NB4 (cell line): ENCODE measurements at regions not wholly inside any gene's neighbourhood (a gene's known extent, or its start where the extent isn't known, plus 50 kb on each side); places are given as distances from the start of the nearest gene placed in this dataset.

Experiments
- MYC ChIP-seq: IDR thresholded peaks from 2 replicates; pipeline ENCODE4 v1.6.1; 2011; ENCODE audit warnings: low read depth, low read length
- POLR2A ChIP-seq: IDR thresholded peaks from 2 replicates; pipeline ENCODE4 v1.6.1; 2011; ENCODE audit warnings: mild to moderate bottlenecking; ENCODE audit not compliant: insufficient read length; ENCODE audit errors: extremely low read depth
- TF ChIP-seq, protein P1 (sequence below): IDR thresholded peaks from one replicate; pipeline ENCODE4 v1.5.1; 2012; ENCODE audit warnings: low read depth, low read length
- TF ChIP-seq, protein P2 (sequence below): IDR thresholded peaks from 2 replicates; pipeline ENCODE4 v1.6.1; 2011; ENCODE audit warnings: low read depth, low read length

DNA sequence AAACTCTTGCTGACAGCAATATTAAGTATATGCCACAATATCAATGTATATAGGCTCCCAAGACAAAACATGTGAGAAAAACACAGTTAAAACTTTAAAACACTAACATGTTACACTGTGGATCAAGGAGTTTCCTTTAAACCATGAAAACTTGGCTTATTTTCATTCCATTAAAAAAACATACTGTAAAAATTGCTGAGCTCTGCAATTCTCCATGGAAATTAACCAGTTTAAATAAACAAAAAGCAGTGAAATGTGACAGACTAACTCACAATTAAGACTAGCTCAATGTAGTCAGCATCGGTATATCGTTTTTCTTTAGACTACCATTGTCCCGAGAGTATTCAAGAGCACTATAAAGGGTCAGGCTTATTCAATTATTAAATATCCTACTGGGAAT is 930.5 kb upstream of the SLITRK1 start:
- TF ChIP-seq, protein P1, sequence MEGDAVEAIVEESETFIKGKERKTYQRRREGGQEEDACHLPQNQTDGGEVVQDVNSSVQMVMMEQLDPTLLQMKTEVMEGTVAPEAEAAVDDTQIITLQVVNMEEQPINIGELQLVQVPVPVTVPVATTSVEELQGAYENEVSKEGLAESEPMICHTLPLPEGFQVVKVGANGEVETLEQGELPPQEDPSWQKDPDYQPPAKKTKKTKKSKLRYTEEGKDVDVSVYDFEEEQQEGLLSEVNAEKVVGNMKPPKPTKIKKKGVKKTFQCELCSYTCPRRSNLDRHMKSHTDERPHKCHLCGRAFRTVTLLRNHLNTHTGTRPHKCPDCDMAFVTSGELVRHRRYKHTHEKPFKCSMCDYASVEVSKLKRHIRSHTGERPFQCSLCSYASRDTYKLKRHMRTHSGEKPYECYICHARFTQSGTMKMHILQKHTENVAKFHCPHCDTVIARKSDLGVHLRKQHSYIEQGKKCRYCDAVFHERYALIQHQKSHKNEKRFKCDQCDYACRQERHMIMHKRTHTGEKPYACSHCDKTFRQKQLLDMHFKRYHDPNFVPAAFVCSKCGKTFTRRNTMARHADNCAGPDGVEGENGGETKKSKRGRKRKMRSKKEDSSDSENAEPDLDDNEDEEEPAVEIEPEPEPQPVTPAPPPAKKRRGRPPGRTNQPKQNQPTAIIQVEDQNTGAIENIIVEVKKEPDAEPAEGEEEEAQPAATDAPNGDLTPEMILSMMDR = no peak
- TF ChIP-seq POLR2A (no peak), MYC (no peak)
- TF ChIP-seq, protein P2, sequence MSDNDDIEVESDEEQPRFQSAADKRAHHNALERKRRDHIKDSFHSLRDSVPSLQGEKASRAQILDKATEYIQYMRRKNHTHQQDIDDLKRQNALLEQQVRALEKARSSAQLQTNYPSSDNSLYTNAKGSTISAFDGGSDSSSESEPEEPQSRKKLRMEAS = no peak
